Kidney epithelial cell (primary cell): ENCODE measurements at regions not wholly inside any gene's neighbourhood (a gene's known extent, or its start where the extent isn't known, plus 50 kb on each side); places are given as distances from the start of the nearest gene placed in this dataset.

Experiments used
- DNase-seq: peaks from one replicate; pipeline ENCODE4 v3.0.0-alpha.2; 2010; ENCODE audit warnings: low read depth
- H3K27me3 ChIP-seq: 2 replicates; pipeline ENCODE4 v1.6.0; 2011; ENCODE audit warnings: low read length; ENCODE audit not compliant: control insufficient read depth, insufficient read depth
- H3K36me3 ChIP-seq: 2 replicates; pipeline ENCODE4 v1.5.1; 2011; ENCODE audit warnings: low read length; ENCODE audit not compliant: control insufficient read depth, insufficient read depth
- H3K4me3 ChIP-seq: 2 replicates; pipeline ENCODE4 v1.5.1; 2011; ENCODE audit warnings: low read depth, mild to moderate bottlenecking, control low read depth, low read length
- CTCF ChIP-seq: IDR thresholded peaks from 2 replicates; pipeline ENCODE4 v1.5.1; 2011; ENCODE audit warnings: mild to moderate bottlenecking, moderate library complexity, low read length, control low read depth, inconsistent platforms; ENCODE audit not compliant: insufficient read depth, poor library complexity, severe bottlenecking

- no peak for DNase-seq
- TF ChIP-seq CTCF: no peak
These were observed 97.6 kb downstream of the MYCN start for GRCh38 chr2:16037808-16038457.

GRCh38 chr2:16036951-16037350, 96.6 kb downstream of the MYCN start:
- Histone ChIP-seq H3K36me3 (no peaks in the 10 kb centered on the region), H3K27me3 (peaks cover 12% of the 10 kb centered on the region), H3K4me3 (no peak overlapping the region)
- no peak for TF ChIP-seq CTCF
- no peak for DNase-seq

More at GRCh38 chr2:16037808-16038457, 97.6 kb downstream of the MYCN start:
- no peaks in the 10 kb centered on the region for H3K36me3 ChIP-seq
- H3K27me3 ChIP-seq: peaks cover 12% of the 10 kb centered on the region
- no peak overlapping the region for H3K4me3 ChIP-seq

- Histone ChIP-seq H3K27me3 (peaks cover 12% of the 10 kb centered on the region), H3K36me3 (no peaks in the 10 kb centered on the region), H3K4me3 (no peak overlapping the region)
- no peak for DNase-seq
- TF ChIP-seq CTCF: no peak
These were observed 95.7 kb downstream of the MYCN start for GRCh38 chr2:16035747-16036745.

- TF ChIP-seq CTCF: no peak
- Histone ChIP-seq H3K36me3 (no peaks in the 10 kb centered on the region), H3K27me3 (peaks cover 12% of the 10 kb centered on the region), H3K4me3 (no peak overlapping the region)
- DNase-seq: no peak
These were observed 94.8 kb downstream of the MYCN start for GRCh38 chr2:16034975-16035746.

GRCh38 chr2:16034151-16034974, 94.0 kb downstream of the MYCN start:
- no peak overlapping the region for H3K4me3 ChIP-seq
- peaks cover 12% of the 10 kb centered on the region for H3K27me3 ChIP-seq
- no peak for DNase-seq
- H3K36me3 ChIP-seq: no peaks in the 10 kb centered on the region
- TF ChIP-seq CTCF: peak; percentile 13
